ENCODE measurements at regions not wholly inside any gene's neighbourhood (a gene's known extent, or its start where the extent isn't known, plus 50 kb on each side); places are given as distances from the start of the nearest gene placed in this dataset.
"Not testable (repeated sequence)": the region's sequence is repeated elsewhere in the genome, so short reads cannot be mapped to it uniquely, and the experiment has no call there.

GRCh38 chr9:107847978-107848964, 358.7 kb upstream of the KLF4 start:
- DNase-seq: no peak

- no peak for DNase-seq
These were observed 353.0 kb upstream of the KLF4 start for GRCh38 chr9:107842530-107842929.

- no peak for DNase-seq
These were observed 351.5 kb upstream of the KLF4 start for GRCh38 chr9:107841076-107841475.

- DNase-seq: no peak
These were observed 349.8 kb upstream of the KLF4 start for GRCh38 chr9:107839371-107839770.

- DNase-seq: no peak
These were observed 349.2 kb upstream of the KLF4 start for GRCh38 chr9:107838766-107839165.

- DNase-seq: no peak
These were observed 346.7 kb upstream of the KLF4 start for GRCh38 chr9:107836300-107836699.

GRCh38 chr9:107833295-107833694, 343.7 kb upstream of the KLF4 start:
- no peak for DNase-seq

- no peak for DNase-seq
These were observed 343.3 kb upstream of the KLF4 start for GRCh38 chr9:107832871-107833270.

- no peak for DNase-seq
These were observed 340.9 kb upstream of the KLF4 start for GRCh38 chr9:107830479-107830878.

- no peak for DNase-seq
These were observed 338.3 kb upstream of the KLF4 start for GRCh38 chr9:107827884-107828283.

- DNase-seq: no peak
These were observed 337.7 kb upstream of the KLF4 start for GRCh38 chr9:107827304-107827703.

- not testable (repeated sequence) for DNase-seq
These were observed 337.1 kb upstream of the KLF4 start for GRCh38 chr9:107826688-107826983.

GRCh38 chr9:107824556-107824955, 335.0 kb upstream of the KLF4 start:
- DNase-seq: no peak

GRCh38 chr9:107819772-107820565, 330.4 kb upstream of the KLF4 start:
- no peak for DNase-seq

GRCh38 chr9:107818503-107818829, 328.9 kb upstream of the KLF4 start:
- not testable (repeated sequence) for DNase-seq

- not testable (repeated sequence) for DNase-seq
These were observed 328.3 kb upstream of the KLF4 start for GRCh38 chr9:107817595-107818502.

GRCh38 chr9:107816561-107817021, 327.0 kb upstream of the KLF4 start:
- no peak for DNase-seq

GRCh38 chr9:107815782-107816560, 326.4 kb upstream of the KLF4 start:
- DNase-seq: no peak

GRCh38 chr9:107813287-107813686, 323.7 kb upstream of the KLF4 start:
- DNase-seq: no peak

GRCh38 chr9:107810461-107810961, 320.9 kb upstream of the KLF4 start:
- no peak for DNase-seq

GRCh38 chr9:107809871-107810460, 320.4 kb upstream of the KLF4 start:
- no peak for DNase-seq

GRCh38 chr9:107807183-107807582, 317.6 kb upstream of the KLF4 start:
- DNase-seq: no peak
